ENCODE measurements at regions not wholly inside any gene's neighbourhood (a gene's known extent, or its start where the extent isn't known, plus 50 kb on each side); places are given as distances from the start of the nearest gene placed in this dataset.

- no peak overlapping the region for H3K27ac ChIP-seq (replicated peaks)
- DNase-seq (ENCODE audit: low read depth in 1 of 2, low spot score in 1 of 2), result no peak
- H3K4me3 ChIP-seq (replicated peaks; ENCODE audit: insufficient read depth, low read length), result no peak overlapping the region
- no peaks in the 10 kb centered on the region for H3K27me3 ChIP-seq (ENCODE audit: insufficient read depth, poor library complexity, severe bottlenecking)
- TF ChIP-seq CTCF (IDR thresholded peaks at IDR 0.05; ENCODE audit: insufficient read depth, low read length) (no peak), SPI1 (IDR thresholded peaks at IDR 0.05; ENCODE audit: borderline replicate concordance, low read depth) (no peak), POLR2AphosphoS5 (IDR thresholded peaks at IDR 0.05; ENCODE audit: low read depth) (no peak), GABPA (IDR thresholded peaks at IDR 0.05; ENCODE audit: low read depth) (no peak)
- TF ChIP-seq, protein P1, sequence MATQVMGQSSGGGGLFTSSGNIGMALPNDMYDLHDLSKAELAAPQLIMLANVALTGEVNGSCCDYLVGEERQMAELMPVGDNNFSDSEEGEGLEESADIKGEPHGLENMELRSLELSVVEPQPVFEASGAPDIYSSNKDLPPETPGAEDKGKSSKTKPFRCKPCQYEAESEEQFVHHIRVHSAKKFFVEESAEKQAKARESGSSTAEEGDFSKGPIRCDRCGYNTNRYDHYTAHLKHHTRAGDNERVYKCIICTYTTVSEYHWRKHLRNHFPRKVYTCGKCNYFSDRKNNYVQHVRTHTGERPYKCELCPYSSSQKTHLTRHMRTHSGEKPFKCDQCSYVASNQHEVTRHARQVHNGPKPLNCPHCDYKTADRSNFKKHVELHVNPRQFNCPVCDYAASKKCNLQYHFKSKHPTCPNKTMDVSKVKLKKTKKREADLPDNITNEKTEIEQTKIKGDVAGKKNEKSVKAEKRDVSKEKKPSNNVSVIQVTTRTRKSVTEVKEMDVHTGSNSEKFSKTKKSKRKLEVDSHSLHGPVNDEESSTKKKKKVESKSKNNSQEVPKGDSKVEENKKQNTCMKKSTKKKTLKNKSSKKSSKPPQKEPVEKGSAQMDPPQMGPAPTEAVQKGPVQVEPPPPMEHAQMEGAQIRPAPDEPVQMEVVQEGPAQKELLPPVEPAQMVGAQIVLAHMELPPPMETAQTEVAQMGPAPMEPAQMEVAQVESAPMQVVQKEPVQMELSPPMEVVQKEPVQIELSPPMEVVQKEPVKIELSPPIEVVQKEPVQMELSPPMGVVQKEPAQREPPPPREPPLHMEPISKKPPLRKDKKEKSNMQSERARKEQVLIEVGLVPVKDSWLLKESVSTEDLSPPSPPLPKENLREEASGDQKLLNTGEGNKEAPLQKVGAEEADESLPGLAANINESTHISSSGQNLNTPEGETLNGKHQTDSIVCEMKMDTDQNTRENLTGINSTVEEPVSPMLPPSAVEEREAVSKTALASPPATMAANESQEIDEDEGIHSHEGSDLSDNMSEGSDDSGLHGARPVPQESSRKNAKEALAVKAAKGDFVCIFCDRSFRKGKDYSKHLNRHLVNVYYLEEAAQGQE (IDR thresholded peaks at IDR 0.05; ENCODE audit: insufficient replicate concordance, low read depth), result no peak
Measured at GRCh38 chr4:181470306-181470705, 772.9 kb upstream of the TENM3 start.

GRCh38 chr4:181475359-181475758 is 767.8 kb upstream of the TENM3 start:
- no peak overlapping the region for H3K27ac ChIP-seq (replicated peaks)
- no peak overlapping the region for H3K4me3 ChIP-seq (replicated peaks; ENCODE audit: insufficient read depth, low read length)
- no peak for TF ChIP-seq SPI1 (IDR thresholded peaks at IDR 0.05; ENCODE audit: borderline replicate concordance, low read depth)
- no peak for TF ChIP-seq GABPA (IDR thresholded peaks at IDR 0.05; ENCODE audit: low read depth)
- TF ChIP-seq, protein P1 (IDR thresholded peaks at IDR 0.05; ENCODE audit: insufficient replicate concordance, low read depth), result no peak
- TF ChIP-seq POLR2AphosphoS5 (IDR thresholded peaks at IDR 0.05; ENCODE audit: low read depth), result no peak
- H3K27me3 ChIP-seq (ENCODE audit: insufficient read depth, poor library complexity, severe bottlenecking), result no peaks in the 10 kb centered on the region
- DNase-seq (ENCODE audit: low read depth in 1 of 2, low spot score in 1 of 2), result no peak

- no peak overlapping the region for H3K4me3 ChIP-seq (replicated peaks; ENCODE audit: insufficient read depth, low read length)
- H3K27ac ChIP-seq (replicated peaks), result no peak overlapping the region
- no peaks in the 10 kb centered on the region for H3K27me3 ChIP-seq (ENCODE audit: insufficient read depth, poor library complexity, severe bottlenecking)
- DNase-seq (ENCODE audit: low read depth in 1 of 2, low spot score in 1 of 2), result no peak
- TF ChIP-seq CTCF (IDR thresholded peaks at IDR 0.05; ENCODE audit: insufficient read depth, low read length) (no peak), SPI1 (IDR thresholded peaks at IDR 0.05; ENCODE audit: borderline replicate concordance, low read depth) (no peak), POLR2AphosphoS5 (IDR thresholded peaks at IDR 0.05; ENCODE audit: low read depth) (no peak), GABPA (IDR thresholded peaks at IDR 0.05; ENCODE audit: low read depth) (no peak)
- TF ChIP-seq, protein P1 (IDR thresholded peaks at IDR 0.05; ENCODE audit: insufficient replicate concordance, low read depth), result no peak
Measured at GRCh38 chr4:181475781-181476507, 767.3 kb upstream of the TENM3 start.

Data from HL-60 (cell line).